ENCODE measurements at regions not wholly inside any gene's neighbourhood (a gene's known extent, or its start where the extent isn't known, plus 50 kb on each side); places are given as distances from the start of the nearest gene placed in this dataset.

DNA sequence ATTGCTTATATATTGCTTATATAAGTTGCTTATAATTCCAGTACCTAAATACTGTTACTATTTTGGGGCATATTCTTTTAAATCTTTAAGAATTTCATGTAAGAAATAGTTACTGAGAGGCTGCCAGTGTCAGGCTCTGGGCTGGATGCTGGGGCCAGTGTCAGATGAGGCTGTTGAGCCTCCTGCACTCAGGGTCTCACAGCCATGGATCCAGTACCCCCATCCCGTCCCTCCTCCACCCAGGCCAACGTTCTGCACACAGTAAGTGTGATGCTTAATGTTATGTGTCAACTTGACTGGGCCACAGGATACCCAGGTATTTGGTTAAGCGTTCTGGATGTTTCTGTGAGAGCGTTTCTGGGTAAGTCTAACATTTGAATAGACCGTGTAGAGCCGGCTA, 119.5 kb upstream of the PMEPA1 start:
- TF ChIP-seq, protein P1, sequence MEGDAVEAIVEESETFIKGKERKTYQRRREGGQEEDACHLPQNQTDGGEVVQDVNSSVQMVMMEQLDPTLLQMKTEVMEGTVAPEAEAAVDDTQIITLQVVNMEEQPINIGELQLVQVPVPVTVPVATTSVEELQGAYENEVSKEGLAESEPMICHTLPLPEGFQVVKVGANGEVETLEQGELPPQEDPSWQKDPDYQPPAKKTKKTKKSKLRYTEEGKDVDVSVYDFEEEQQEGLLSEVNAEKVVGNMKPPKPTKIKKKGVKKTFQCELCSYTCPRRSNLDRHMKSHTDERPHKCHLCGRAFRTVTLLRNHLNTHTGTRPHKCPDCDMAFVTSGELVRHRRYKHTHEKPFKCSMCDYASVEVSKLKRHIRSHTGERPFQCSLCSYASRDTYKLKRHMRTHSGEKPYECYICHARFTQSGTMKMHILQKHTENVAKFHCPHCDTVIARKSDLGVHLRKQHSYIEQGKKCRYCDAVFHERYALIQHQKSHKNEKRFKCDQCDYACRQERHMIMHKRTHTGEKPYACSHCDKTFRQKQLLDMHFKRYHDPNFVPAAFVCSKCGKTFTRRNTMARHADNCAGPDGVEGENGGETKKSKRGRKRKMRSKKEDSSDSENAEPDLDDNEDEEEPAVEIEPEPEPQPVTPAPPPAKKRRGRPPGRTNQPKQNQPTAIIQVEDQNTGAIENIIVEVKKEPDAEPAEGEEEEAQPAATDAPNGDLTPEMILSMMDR (conservative IDR thresholded peaks at IDR 0.05 in 1 of 2, IDR thresholded peaks at IDR 0.05 in 1 of 2; ENCODE audit: extremely low read depth in 1 of 2, insufficient read depth in 1 of 2, low read depth in 1 of 2, low read length in 2 of 2) = no peak
- no peak for TF ChIP-seq EZH2 (IDR thresholded peaks at IDR 0.05; ENCODE audit: borderline replicate concordance, low read length)
